ENCODE measurements at regions not wholly inside any gene's neighbourhood (a gene's known extent, or its start where the extent isn't known, plus 50 kb on each side); places are given as distances from the start of the nearest gene placed in this dataset.

DNA sequence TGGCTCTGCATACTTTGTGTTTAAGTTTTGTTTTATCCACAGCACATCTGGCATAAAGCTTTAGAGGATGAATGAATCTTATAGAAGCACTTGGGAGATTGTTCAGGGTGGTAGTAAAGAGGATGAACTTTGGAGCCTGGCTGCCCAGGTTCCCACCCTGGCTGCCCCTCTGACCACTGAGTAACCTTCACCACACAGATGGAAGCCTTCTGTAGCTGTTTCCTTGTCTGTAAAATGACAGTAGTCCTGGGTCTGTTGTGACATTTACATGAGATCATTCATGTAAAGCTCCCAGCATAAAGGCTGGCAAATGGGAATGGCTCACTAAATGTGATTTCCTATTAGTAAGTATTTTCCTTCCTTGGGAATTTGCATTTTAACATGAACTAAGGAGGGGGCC is 85.7 kb upstream of the FAM169A start:
- DNase-seq (ENCODE audit: low read depth) = no peak
- TF ChIP-seq, protein P1, sequence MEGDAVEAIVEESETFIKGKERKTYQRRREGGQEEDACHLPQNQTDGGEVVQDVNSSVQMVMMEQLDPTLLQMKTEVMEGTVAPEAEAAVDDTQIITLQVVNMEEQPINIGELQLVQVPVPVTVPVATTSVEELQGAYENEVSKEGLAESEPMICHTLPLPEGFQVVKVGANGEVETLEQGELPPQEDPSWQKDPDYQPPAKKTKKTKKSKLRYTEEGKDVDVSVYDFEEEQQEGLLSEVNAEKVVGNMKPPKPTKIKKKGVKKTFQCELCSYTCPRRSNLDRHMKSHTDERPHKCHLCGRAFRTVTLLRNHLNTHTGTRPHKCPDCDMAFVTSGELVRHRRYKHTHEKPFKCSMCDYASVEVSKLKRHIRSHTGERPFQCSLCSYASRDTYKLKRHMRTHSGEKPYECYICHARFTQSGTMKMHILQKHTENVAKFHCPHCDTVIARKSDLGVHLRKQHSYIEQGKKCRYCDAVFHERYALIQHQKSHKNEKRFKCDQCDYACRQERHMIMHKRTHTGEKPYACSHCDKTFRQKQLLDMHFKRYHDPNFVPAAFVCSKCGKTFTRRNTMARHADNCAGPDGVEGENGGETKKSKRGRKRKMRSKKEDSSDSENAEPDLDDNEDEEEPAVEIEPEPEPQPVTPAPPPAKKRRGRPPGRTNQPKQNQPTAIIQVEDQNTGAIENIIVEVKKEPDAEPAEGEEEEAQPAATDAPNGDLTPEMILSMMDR (IDR thresholded peaks at IDR 0.05; ENCODE audit: insufficient read depth, low read depth, low read length) = no peak
- no peak overlapping the region for H3K4me3 ChIP-seq (ENCODE audit: low read depth, low read length)

DNA sequence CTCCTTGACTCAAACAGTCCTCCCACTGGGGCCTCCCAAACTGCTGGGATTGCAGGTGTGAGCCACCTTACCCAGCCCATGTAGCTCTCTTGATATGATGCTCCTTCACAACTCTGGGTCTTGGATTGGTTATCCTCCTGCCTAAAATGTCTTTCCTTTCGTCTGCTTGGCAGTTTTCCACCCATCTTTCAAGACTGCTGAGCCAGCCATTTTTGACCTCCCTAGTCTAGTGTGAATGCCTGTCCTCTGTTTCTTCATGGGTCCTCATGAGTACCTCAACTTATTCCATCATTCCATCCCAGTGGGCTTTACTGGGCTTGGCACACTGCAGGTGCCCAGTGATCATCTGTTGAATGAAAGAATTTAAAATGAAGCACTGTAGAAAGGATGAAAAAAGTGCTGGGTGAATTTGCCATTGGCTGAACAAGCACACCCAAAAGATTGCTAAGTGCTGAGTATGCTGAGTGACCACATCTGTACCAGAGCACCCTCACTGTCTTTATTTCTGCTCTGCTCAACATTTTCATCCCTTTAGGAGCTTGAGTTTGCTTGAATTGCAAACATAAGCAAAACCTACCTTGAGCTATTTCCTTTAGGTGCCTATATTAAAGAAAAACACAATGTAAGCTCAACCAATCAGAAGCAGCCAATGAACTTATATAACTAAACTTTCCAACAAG is 84.8 kb upstream of the FAM169A start:
- TF ChIP-seq, protein P1 (IDR thresholded peaks at IDR 0.05; ENCODE audit: insufficient read depth, low read depth, low read length) = no peak
- no peak for DNase-seq (ENCODE audit: low read depth)
- H3K4me3 ChIP-seq (ENCODE audit: low read depth, low read length) = no peak overlapping the region

DNA sequence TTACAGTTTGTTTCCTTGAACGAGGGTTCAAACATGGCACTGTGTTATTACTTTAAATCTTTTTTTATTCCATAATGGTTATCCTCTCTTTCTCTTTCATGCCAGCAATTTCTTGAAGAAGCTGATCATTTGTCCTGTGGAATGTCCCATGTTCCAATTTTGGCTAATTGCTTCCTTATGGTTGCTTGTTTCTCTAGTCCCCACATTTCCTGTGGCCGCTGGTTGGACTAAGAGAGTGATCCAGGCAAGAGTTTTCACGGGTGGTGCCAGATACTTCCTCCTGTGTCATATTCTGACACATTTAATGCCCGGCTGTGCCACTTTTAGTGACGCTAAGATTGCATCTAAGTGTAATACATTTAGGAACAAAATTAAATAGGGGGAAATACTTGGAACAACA is 83.8 kb upstream of the FAM169A start:
- TF ChIP-seq, protein P1 (IDR thresholded peaks at IDR 0.05; ENCODE audit: insufficient read depth, low read depth, low read length) = no peak
- H3K4me3 ChIP-seq (ENCODE audit: low read depth, low read length) = no peak overlapping the region
- DNase-seq (ENCODE audit: low read depth) = peak; percentile 18

DNA sequence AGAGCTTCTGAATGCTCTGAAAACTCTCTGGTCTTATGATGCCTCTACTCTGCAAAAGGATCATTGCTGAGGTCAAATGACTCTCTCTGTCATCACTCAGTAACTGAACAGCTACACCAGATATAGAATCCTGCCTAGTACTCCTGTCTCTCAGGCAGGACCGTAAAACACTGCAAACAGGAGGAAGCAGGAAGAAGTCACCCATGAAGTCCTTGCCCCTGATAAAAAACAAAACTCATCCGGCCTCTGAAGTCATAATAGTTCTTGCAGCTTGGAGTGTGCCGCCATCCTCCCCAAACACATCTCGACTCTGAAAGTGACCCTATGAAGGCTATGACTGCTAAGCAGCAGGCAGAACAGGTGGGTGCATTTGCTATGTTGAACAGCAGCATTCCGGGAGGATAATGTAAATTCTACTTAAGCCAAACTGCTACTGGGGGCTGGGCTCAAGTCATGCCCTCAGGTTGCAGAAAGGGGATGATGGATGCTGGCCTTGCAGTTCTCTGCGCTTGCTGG is 81.9 kb upstream of the FAM169A start:
- H3K4me3 ChIP-seq (ENCODE audit: low read depth, low read length) = no peak overlapping the region
- peak; percentile 46 for DNase-seq (ENCODE audit: low read depth)
- TF ChIP-seq, protein P1 (IDR thresholded peaks at IDR 0.05; ENCODE audit: insufficient read depth, low read depth, low read length) = no peak

DNA sequence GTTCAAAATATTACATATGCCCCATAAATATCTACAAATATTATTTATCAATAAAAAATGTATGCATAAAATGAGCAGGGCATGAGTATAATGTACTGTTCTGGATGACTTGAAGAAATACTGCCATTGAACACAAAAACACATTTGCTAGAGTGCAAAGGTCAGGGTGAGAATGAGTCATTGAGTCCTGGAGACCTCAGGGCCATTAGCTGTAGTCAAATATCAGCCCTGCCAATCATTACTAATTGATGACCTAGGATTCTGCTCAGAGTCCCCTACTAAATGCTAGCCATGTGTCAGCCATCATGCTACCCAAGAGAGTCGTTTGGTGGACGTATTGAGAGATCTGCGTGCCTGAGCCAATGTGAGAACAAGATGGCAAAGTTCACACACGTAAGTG is 80.3 kb upstream of the FAM169A start:
- TF ChIP-seq, protein P1 (IDR thresholded peaks at IDR 0.05; ENCODE audit: insufficient read depth, low read depth, low read length) = no peak
- no peak for DNase-seq (ENCODE audit: low read depth)
- no peak overlapping the region for H3K4me3 ChIP-seq (ENCODE audit: low read depth, low read length)

DNA sequence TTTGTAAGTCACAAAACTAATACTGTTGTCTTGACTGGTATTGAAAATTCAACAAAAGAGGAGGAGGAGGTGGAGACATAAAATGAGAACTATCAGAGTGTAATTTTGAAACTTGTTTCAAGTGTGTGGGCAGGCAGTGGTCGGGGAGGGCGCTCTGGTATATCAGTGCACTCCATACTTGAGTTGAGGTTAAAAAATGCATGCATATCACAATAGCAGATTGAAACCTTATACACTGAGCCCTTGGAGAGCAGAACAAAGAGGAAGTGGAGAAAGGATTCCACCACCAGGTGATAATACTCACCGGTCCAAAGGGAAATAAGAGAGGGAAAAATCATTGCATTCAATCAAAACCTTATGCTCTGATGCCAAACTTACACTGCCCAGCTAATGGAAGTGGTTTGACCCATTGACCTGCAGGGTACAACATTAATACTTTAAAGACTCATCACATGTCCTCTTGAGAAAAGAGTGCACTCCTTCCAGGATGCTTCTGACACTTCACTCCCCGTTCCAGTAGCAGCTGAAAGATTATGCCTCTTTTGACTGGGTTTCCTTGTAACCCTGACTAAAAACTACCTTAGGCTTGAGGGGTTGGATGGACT is 79.5 kb upstream of the FAM169A start:
- no peak overlapping the region for H3K4me3 ChIP-seq (ENCODE audit: low read depth, low read length)
- TF ChIP-seq, protein P1 (IDR thresholded peaks at IDR 0.05; ENCODE audit: insufficient read depth, low read depth, low read length) = no peak
- DNase-seq (ENCODE audit: low read depth) = no peak

Measured in fibroblast of villous mesenchyme (primary cell).